ENCODE measurements at regions not wholly inside any gene's neighbourhood (a gene's known extent, or its start where the extent isn't known, plus 50 kb on each side); places are given as distances from the start of the nearest gene placed in this dataset.

DNA sequence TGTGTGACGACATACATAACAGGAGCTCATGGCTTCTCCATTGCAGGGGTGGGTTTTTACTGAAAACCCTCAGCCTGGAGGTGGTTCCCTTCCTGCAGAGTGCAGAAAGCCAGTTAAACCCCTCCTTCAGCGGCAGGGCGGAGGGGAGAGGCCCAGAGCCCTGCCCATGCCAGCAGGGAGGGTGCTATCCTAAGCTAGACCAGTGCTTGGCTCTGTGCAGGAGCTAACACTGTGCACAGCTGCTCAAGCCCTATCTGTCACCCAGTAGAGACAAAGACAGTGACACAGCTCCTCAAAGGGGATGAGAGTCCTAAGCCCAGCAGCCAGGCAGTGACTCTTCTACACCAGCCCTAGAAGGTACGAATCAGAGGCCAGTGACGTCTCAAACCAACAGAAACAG is 70.0 kb upstream of the ZSWIM6 start:
- H3K27ac ChIP-seq (ENCODE audit: low read length) = no peak overlapping the region
- no peaks in the 10 kb centered on the region for H3K9me3 ChIP-seq (ENCODE audit: control insufficient read depth, insufficient read depth, low read depth, low read length)
- H3K4me1 ChIP-seq (ENCODE audit: control insufficient read depth, insufficient read depth, low read length) = no peaks in the 10 kb centered on the region
- POLR2A ChIA-PET = no interaction called here
- in situ Hi-C loops (cut with HindIII; ENCODE audit: low pct_unique_long_range_greater_than_20kb, low sequenced_read_pairs) = no loop called here
- intact Hi-C loops (cut with micrococcal nuclease; ENCODE audit: unreplicated experiment) = no loop called here
- CTCF ChIA-PET = no interaction called here
- H3K4me3 ChIP-seq (ENCODE audit: low read depth in 2 of 2, low read length in 2 of 2) = no peak overlapping the region
- ATAC-seq = peak; percentile 79
- H3K27me3 ChIP-seq (ENCODE audit: control insufficient read depth, insufficient read depth, low read length) = no peaks in the 10 kb centered on the region
- H3K36me3 ChIP-seq (ENCODE audit: control insufficient read depth, insufficient read depth, low read length) = no peaks in the 10 kb centered on the region
- no peak for TF ChIP-seq CTCF (IDR thresholded peaks at IDR 0.05)
- TF ChIP-seq, protein P1, sequence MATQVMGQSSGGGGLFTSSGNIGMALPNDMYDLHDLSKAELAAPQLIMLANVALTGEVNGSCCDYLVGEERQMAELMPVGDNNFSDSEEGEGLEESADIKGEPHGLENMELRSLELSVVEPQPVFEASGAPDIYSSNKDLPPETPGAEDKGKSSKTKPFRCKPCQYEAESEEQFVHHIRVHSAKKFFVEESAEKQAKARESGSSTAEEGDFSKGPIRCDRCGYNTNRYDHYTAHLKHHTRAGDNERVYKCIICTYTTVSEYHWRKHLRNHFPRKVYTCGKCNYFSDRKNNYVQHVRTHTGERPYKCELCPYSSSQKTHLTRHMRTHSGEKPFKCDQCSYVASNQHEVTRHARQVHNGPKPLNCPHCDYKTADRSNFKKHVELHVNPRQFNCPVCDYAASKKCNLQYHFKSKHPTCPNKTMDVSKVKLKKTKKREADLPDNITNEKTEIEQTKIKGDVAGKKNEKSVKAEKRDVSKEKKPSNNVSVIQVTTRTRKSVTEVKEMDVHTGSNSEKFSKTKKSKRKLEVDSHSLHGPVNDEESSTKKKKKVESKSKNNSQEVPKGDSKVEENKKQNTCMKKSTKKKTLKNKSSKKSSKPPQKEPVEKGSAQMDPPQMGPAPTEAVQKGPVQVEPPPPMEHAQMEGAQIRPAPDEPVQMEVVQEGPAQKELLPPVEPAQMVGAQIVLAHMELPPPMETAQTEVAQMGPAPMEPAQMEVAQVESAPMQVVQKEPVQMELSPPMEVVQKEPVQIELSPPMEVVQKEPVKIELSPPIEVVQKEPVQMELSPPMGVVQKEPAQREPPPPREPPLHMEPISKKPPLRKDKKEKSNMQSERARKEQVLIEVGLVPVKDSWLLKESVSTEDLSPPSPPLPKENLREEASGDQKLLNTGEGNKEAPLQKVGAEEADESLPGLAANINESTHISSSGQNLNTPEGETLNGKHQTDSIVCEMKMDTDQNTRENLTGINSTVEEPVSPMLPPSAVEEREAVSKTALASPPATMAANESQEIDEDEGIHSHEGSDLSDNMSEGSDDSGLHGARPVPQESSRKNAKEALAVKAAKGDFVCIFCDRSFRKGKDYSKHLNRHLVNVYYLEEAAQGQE (IDR thresholded peaks at IDR 0.05; ENCODE audit: insufficient read depth in 1 of 2, low read depth in 2 of 2, low read length in 1 of 2) = no peak
- TF ChIP-seq TCF7L2 (IDR thresholded peaks at IDR 0.05; ENCODE audit: low read depth, low read length) = no peak
- TF ChIP-seq SIN3A (IDR thresholded peaks at IDR 0.05; ENCODE audit: borderline replicate concordance, insufficient read depth, low read depth, low read length) = no peak
- TF ChIP-seq POLR2AphosphoS5 (IDR thresholded peaks at IDR 0.05; ENCODE audit: low read depth, low read length) = no peak
- no TSS peak for BruUV-seq (replicated peaks)
- DNase-seq (ENCODE audit: low read depth, low spot score) = no peak

DNA sequence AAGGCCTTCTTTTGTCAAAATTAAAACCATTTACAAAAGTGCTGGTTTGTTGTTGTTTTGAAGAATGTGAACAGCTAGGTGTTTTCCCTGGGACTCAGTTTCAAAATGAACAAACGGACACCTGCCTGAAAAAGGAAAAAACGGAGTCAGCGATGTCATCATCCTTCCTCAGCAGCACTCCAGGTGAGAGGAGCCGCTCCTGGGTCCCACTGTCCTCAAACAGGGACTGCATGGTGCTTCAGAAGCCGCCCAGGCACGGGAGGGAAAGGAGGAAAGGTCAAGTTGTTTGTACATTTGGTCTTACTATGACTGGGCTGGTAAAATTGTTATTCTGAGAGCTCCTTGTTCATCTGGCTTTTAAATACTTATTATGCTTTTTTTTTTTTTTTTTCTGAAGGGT is 69.0 kb upstream of the ZSWIM6 start:
- intact Hi-C loops (cut with micrococcal nuclease; ENCODE audit: unreplicated experiment) = no loop called here
- POLR2A ChIA-PET = interaction anchor here (0.6 kb wide), 1 partner anchor 13 kb away, joined by 7 read pairs; no protein-coding TSS in a partner anchor
- ATAC-seq = no peak

More for the DNA sequence above, 69.0 kb upstream of the ZSWIM6 start:
- no peak for DNase-seq (ENCODE audit: low read depth, low spot score)
- CTCF ChIA-PET = no interaction called here
- no peak overlapping the region for H3K27ac ChIP-seq (ENCODE audit: low read length)
- no peaks in the 10 kb centered on the region for H3K27me3 ChIP-seq (ENCODE audit: control insufficient read depth, insufficient read depth, low read length)
- BruUV-seq (replicated peaks) = no TSS peak
- no peaks in the 10 kb centered on the region for H3K9me3 ChIP-seq (ENCODE audit: control insufficient read depth, insufficient read depth, low read depth, low read length)
- no peak for TF ChIP-seq CTCF (IDR thresholded peaks at IDR 0.05)
- TF ChIP-seq POLR2AphosphoS5 (IDR thresholded peaks at IDR 0.05; ENCODE audit: low read depth, low read length) = no peak
- TF ChIP-seq TCF7L2 (IDR thresholded peaks at IDR 0.05; ENCODE audit: low read depth, low read length) = no peak
- TF ChIP-seq SIN3A (IDR thresholded peaks at IDR 0.05; ENCODE audit: borderline replicate concordance, insufficient read depth, low read depth, low read length) = no peak
- TF ChIP-seq, protein P1 (IDR thresholded peaks at IDR 0.05; ENCODE audit: insufficient read depth in 1 of 2, low read depth in 2 of 2, low read length in 1 of 2) = no peak
- H3K4me3 ChIP-seq (ENCODE audit: low read depth in 2 of 2, low read length in 2 of 2) = no peak overlapping the region
- H3K36me3 ChIP-seq (ENCODE audit: control insufficient read depth, insufficient read depth, low read length) = no peaks in the 10 kb centered on the region
- no peaks in the 10 kb centered on the region for H3K4me1 ChIP-seq (ENCODE audit: control insufficient read depth, insufficient read depth, low read length)
- in situ Hi-C loops (cut with HindIII; ENCODE audit: low pct_unique_long_range_greater_than_20kb, low sequenced_read_pairs) = no loop called here
